Chondrocyte (in vitro differentiated cells): ENCODE measurements at regions not wholly inside any gene's neighbourhood (a gene's known extent, or its start where the extent isn't known, plus 50 kb on each side); places are given as distances from the start of the nearest gene placed in this dataset.

ENCODE experiments used
- DNase-seq: peaks from one replicate; pipeline ENCODE4 v3.0.0; 2021; ENCODE audit warnings: mixed read lengths, low spot score
- H3K27ac Mint-ChIP-seq: one replicate; pipeline ENCODE4 v1.8.0; 2021; ENCODE audit warnings: mild to moderate bottlenecking, moderate library complexity, mixed read lengths; ENCODE audit not compliant: unreplicated experiment
- H3K27me3 Mint-ChIP-seq: 2 replicates; pipeline ENCODE4 v1.8.0; 2021; ENCODE audit warnings: low read depth, mixed read lengths
- H3K36me3 Mint-ChIP-seq: 2 replicates; pipeline ENCODE4 v1.8.0; 2021; ENCODE audit warnings: low read depth, mixed read lengths
- H3K4me1 Mint-ChIP-seq: 2 replicates; pipeline ENCODE4 v1.8.0; 2021; ENCODE audit warnings: low read depth, mild to moderate bottlenecking, mixed read lengths
- H3K4me3 Mint-ChIP-seq: one replicate; pipeline ENCODE4 v1.8.0; 2021; ENCODE audit warnings: mild to moderate bottlenecking, moderate library complexity, mixed read lengths; ENCODE audit not compliant: unreplicated experiment
- H3K9me3 Mint-ChIP-seq: 2 replicates; pipeline ENCODE4 v1.8.0; 2021; ENCODE audit warnings: low read depth, mixed read lengths
- CTCF ChIP-seq: fragments of 200-600 bp; sonication (generic); IDR thresholded peaks from 2 replicates; pipeline ENCODE4 v1.5.0; 2021; ENCODE audit warnings: antibody characterized with exemption, mild to moderate bottlenecking, moderate library complexity

- Mint-ChIP-seq H3K27ac (no peak overlapping the region), H3K4me1 (no peaks in the 10 kb centered on the region), H3K4me3 (no peak overlapping the region), H3K9me3 (no peaks in the 10 kb centered on the region), H3K27me3 (no peaks in the 10 kb centered on the region), H3K36me3 (no peaks in the 10 kb centered on the region)
- no peak for DNase-seq
- no peak for TF ChIP-seq CTCF
Observed at GRCh38 chr15:100703032-100703578, 100.7 kb downstream of the ASB7 start.

DNA sequence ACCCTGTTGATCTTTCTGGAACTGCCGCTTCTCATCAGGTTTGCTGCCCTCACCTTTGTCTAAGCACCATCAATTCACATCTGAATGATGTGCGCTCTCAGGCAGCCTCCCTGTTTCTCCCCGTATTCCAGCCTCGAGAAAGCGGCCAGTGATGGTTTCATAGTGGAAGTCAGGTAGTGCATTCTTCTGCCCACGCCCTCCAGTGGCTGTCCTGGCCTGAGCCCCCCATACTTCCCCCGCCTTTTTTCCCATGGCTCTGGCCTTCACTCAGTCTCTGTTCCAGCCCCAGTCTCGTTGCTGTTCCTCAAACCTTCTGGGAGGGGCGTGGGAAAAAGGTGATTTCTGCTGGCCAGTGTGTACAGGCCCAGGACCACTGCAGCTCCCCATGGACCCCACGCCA is 101.3 kb downstream of the ASB7 start:
- no peaks in the 10 kb centered on the region for H3K4me1 Mint-ChIP-seq
- H3K36me3 Mint-ChIP-seq: no peaks in the 10 kb centered on the region
- no peak for TF ChIP-seq CTCF
- no peak overlapping the region for H3K4me3 Mint-ChIP-seq
- no peaks in the 10 kb centered on the region for H3K27me3 Mint-ChIP-seq
- H3K9me3 Mint-ChIP-seq: no peaks in the 10 kb centered on the region
- H3K27ac Mint-ChIP-seq: no peak overlapping the region
- DNase-seq: no peak

- no peaks in the 10 kb centered on the region for H3K4me1 Mint-ChIP-seq
- H3K27me3 Mint-ChIP-seq: no peaks in the 10 kb centered on the region
- H3K27ac Mint-ChIP-seq: peak overlapping the region; percentile 28
- TF ChIP-seq CTCF: no peak
- H3K4me3 Mint-ChIP-seq: no peak overlapping the region
- DNase-seq: no peak
- H3K9me3 Mint-ChIP-seq: no peaks in the 10 kb centered on the region
- H3K36me3 Mint-ChIP-seq: no peaks in the 10 kb centered on the region
Observed at GRCh38 chr15:100704281-100705055, 102.1 kb downstream of the ASB7 start.

- TF ChIP-seq CTCF: no peak
- Mint-ChIP-seq H3K27me3 (no peaks in the 10 kb centered on the region), H3K36me3 (no peaks in the 10 kb centered on the region), H3K4me1 (no peaks in the 10 kb centered on the region), H3K9me3 (no peaks in the 10 kb centered on the region), H3K27ac (no peak overlapping the region), H3K4me3 (no peak overlapping the region)
- DNase-seq: no peak
Observed at GRCh38 chr15:100705065-100705464, 102.7 kb downstream of the ASB7 start.

- no peak for TF ChIP-seq CTCF
- Mint-ChIP-seq H3K4me1 (no peaks in the 10 kb centered on the region), H3K4me3 (no peak overlapping the region), H3K27ac (no peak overlapping the region), H3K36me3 (no peaks in the 10 kb centered on the region), H3K27me3 (no peaks in the 10 kb centered on the region), H3K9me3 (no peaks in the 10 kb centered on the region)
- no peak for DNase-seq
Observed at GRCh38 chr15:100705841-100706240, 103.5 kb downstream of the ASB7 start.
